Fibroblast of mammary gland (primary cell): ENCODE measurements at regions not wholly inside any gene's neighbourhood (a gene's known extent, or its start where the extent isn't known, plus 50 kb on each side); places are given as distances from the start of the nearest gene placed in this dataset.
"Not testable (repeated sequence)": the region's sequence is repeated elsewhere in the genome, so short reads cannot be mapped to it uniquely, and the experiment has no call there.

ENCODE experiments used
- DNase-seq: peaks from one replicate; pipeline ENCODE4 v3.0.0-alpha.2; 2010; ENCODE audit warnings: low read depth
- H3K4me3 ChIP-seq: 2 replicates; pipeline ENCODE4 v1.5.1; 2011; ENCODE audit warnings: low read depth, mild to moderate bottlenecking, low read length, moderate library complexity; ENCODE audit not compliant: control insufficient read depth
- CTCF ChIP-seq: conservative IDR thresholded peaks from 2 replicates; pipeline ENCODE4 v1.5.1; 2011; ENCODE audit warnings: low read depth, low read length, inconsistent platforms; ENCODE audit not compliant: control insufficient read depth, insufficient read depth

- TF ChIP-seq CTCF: no peak
- DNase-seq: no peak
- H3K4me3 ChIP-seq: no peak overlapping the region
Measured at GRCh38 chr4:158968961-158969360, 133.9 kb upstream of the RAPGEF2 start.

- no peak overlapping the region for H3K4me3 ChIP-seq
- no peak for DNase-seq
- TF ChIP-seq CTCF: no peak
Measured at GRCh38 chr4:158970812-158971211, 132.1 kb upstream of the RAPGEF2 start.

- DNase-seq, H3K4me3 ChIP-seq: not testable (repeated sequence)
Measured at GRCh38 chr4:158974438-158974837, 128.4 kb upstream of the RAPGEF2 start.

- H3K4me3 ChIP-seq, DNase-seq: not testable (repeated sequence)
Measured at GRCh38 chr4:158980711-158981110, 122.2 kb upstream of the RAPGEF2 start.

- no peak for TF ChIP-seq CTCF
- H3K4me3 ChIP-seq: no peak overlapping the region
- no peak for DNase-seq
Measured at GRCh38 chr4:158991534-158992155, 111.2 kb upstream of the RAPGEF2 start.

GRCh38 chr4:158993891-158994290 lies 109.0 kb upstream of the RAPGEF2 start:
- TF ChIP-seq CTCF: no peak
- H3K4me3 ChIP-seq: no peak overlapping the region
- DNase-seq: no peak

- no peak overlapping the region for H3K4me3 ChIP-seq
- no peak for DNase-seq
- TF ChIP-seq CTCF: no peak
Measured at GRCh38 chr4:158995040-158995439, 107.8 kb upstream of the RAPGEF2 start.

GRCh38 chr4:158995965-158996364 lies 106.9 kb upstream of the RAPGEF2 start:
- no peak overlapping the region for H3K4me3 ChIP-seq
- no peak for DNase-seq
- no peak for TF ChIP-seq CTCF
